GM12878 (cell line): ENCODE measurements at regions not wholly inside any gene's neighbourhood (a gene's known extent, or its start where the extent isn't known, plus 50 kb on each side); places are given as distances from the start of the nearest gene placed in this dataset.

Experiments used
- ATAC-seq: fragments of 200-7000 bp; cut with Tn5 transposase; 3 replicates; pipeline ENCODE4 v1.9.1; 2020; ENCODE audit warnings: mild to moderate bottlenecking, moderate library complexity
- BruUV-seq: library from RNA; stranded (reverse); fragments of 400-500 nt; replicated peaks from 2 replicates; lab custom pipeline; 2021; lab: Mats Ljungman, UMichigan
- CTCF ChIA-PET: fragments of 300-600 bp; sonication (Branson Sonifier 250); formaldehyde crosslinking; extraction: SDS; loops from one replicate; lab custom pipeline; 2021; ENCODE audit warnings: inconsistent platforms; lab: Yijun Ruan, JAX
- POLR2A ChIA-PET: fragments of 350-600 bp; formaldehyde crosslinking; extraction: SDS; loops from one replicate; lab custom pipeline; 2021; ENCODE audit warnings: inconsistent platforms; lab: Charles Lee
- RAD21 ChIA-PET: fragments of 300-600 bp; sonication (Branson Sonifier 250); formaldehyde crosslinking; loops from one replicate; lab custom pipeline; 2023; ENCODE audit warnings: antibody characterized with exemption; ENCODE audit not compliant: unreplicated experiment; lab: Charles Lee
- SMC1A ChIA-PET: fragments of 300-600 bp; sonication (Branson Sonifier 250); formaldehyde crosslinking; loops from one replicate; lab custom pipeline; 2023; ENCODE audit not compliant: unreplicated experiment, uncharacterized antibody; lab: Charles Lee
- DNase-seq: peaks from one replicate; pipeline ENCODE4 v3.0.0-alpha.2; 2011; ENCODE audit warnings: low read depth, low spot score
- FAIRE-seq: peaks from 3 replicates; lab custom pipeline; 2011; peaks lifted over from hg19 to GRCh38; lab: Jason Lieb, UNC
- H2AFZ ChIP-seq: 2 replicates; pipeline ENCODE4 v1.6.0; 2011; ENCODE audit warnings: low read depth, low read length, control low read depth; ENCODE audit not compliant: control insufficient read depth
- H3K27ac ChIP-seq: 2 replicates; pipeline ENCODE4 v1.5.1; 2011; ENCODE audit warnings: control low read depth; ENCODE audit not compliant: control insufficient read depth, insufficient read depth
- H3K27me3 ChIP-seq, 2 experiments: replicated peaks in 1 of 2; 2 replicates each; pipeline versions ENCODE4 v1.6.0 to v1.6.1; 2011; ENCODE audit warnings: low read length in 1 of 2; ENCODE audit not compliant: control insufficient read depth in 2 of 2, insufficient read depth in 2 of 2
- H3K36me3 ChIP-seq, 2 experiments: 2 replicates each; pipeline ENCODE4 v1.5.1; 2011; ENCODE audit warnings: low read length in 1 of 2; ENCODE audit not compliant: control insufficient read depth in 2 of 2, insufficient read depth in 2 of 2
- H3K4me1 ChIP-seq: 2 replicates; pipeline ENCODE4 v1.6.1; 2011; ENCODE audit warnings: mild to moderate bottlenecking, low read length, moderate library complexity, mixed read lengths; ENCODE audit not compliant: control insufficient read depth, insufficient read depth
- H3K4me2 ChIP-seq: 2 replicates; pipeline ENCODE4 v1.6.0; 2011; ENCODE audit warnings: control low read depth; ENCODE audit not compliant: control insufficient read depth, insufficient read depth
- H3K4me3 ChIP-seq: fragments of 200-600 bp; sonication (generic); 2 replicates; pipeline ENCODE4 v1.5.1; 2016
- H3K79me2 ChIP-seq: 2 replicates; pipeline ENCODE4 v1.6.0; 2011; ENCODE audit warnings: low read length; ENCODE audit not compliant: control insufficient read depth, insufficient read depth
- H3K9ac ChIP-seq: 2 replicates; pipeline ENCODE4 v1.8.0; 2011; ENCODE audit warnings: low read length, control low read depth, mixed read lengths; ENCODE audit not compliant: control insufficient read depth, insufficient read depth
- H3K9me3 ChIP-seq: replicated peaks from 3 replicates; pipeline ENCODE4 v1.5.1; 2011; ENCODE audit warnings: mild to moderate bottlenecking, low read length; ENCODE audit not compliant: control insufficient read depth, insufficient read depth
- H4K20me1 ChIP-seq: 2 replicates; pipeline ENCODE4 v1.6.0; 2011; ENCODE audit not compliant: control insufficient read depth, insufficient read depth
- ASH2L ChIP-seq: fragments of 300-600, 200-600 bp; sonication (generic); IDR thresholded peaks from 2 replicates; pipeline ENCODE4 v1.6.1; 2017; ENCODE audit warnings: low read depth, mild to moderate bottlenecking, borderline replicate concordance
- CEBPB ChIP-seq, 2 experiments: fragments of 150-350 bp in 1 of 2; IDR thresholded peaks; 2 replicates each; pipeline ENCODE4 v1.6.1; 2012 to 2014; ENCODE audit warnings: low read depth in 2 of 2, low read length in 2 of 2, borderline replicate concordance in 1 of 2, inconsistent platforms in 1 of 2
- CHD2 ChIP-seq: IDR thresholded peaks from 2 replicates; pipeline ENCODE4 v1.6.1; 2011; ENCODE audit warnings: low read depth, low read length, improper control_type of control experiment, borderline replicate concordance
- FOS ChIP-seq: IDR thresholded peaks from 3 replicates; pipeline ENCODE4 v1.6.1; 2011; ENCODE audit warnings: borderline replicate concordance; ENCODE audit not compliant: insufficient read length; ENCODE audit errors: extremely low read depth
- GABPA ChIP-seq: IDR thresholded peaks from 2 replicates; pipeline ENCODE4 v1.6.1; 2014; ENCODE audit warnings: antibody characterized with exemption, low read depth, mild to moderate bottlenecking, inconsistent platforms
- HCFC1 ChIP-seq: fragments of 150-350 bp; IDR thresholded peaks from 2 replicates; pipeline ENCODE4 v1.6.1; 2014; ENCODE audit warnings: low read length
- HDGF ChIP-seq: fragments of 450-650 bp; IDR thresholded peaks from 2 replicates; pipeline ENCODE4 v1.6.1; 2016; ENCODE audit warnings: antibody characterized with exemption
- KLF5 ChIP-seq: fragments of 450-650 bp; IDR thresholded peaks from 2 replicates; pipeline ENCODE4 v1.6.1; 2014; ENCODE audit warnings: mild to moderate bottlenecking; ENCODE audit not compliant: partially characterized antibody
- MXI1 ChIP-seq: fragments of 150-350 bp; IDR thresholded peaks from 2 replicates; pipeline ENCODE4 v1.6.1; 2011; ENCODE audit warnings: low read depth, mild to moderate bottlenecking, inconsistent platforms, low read length, improper control_type of control experiment
- NRF1 ChIP-seq: conservative IDR thresholded peaks from 2 replicates; pipeline ENCODE4 v1.6.1; 2011; ENCODE audit warnings: mild to moderate bottlenecking, low read depth, low read length, improper control_type of control experiment
- YBX1 ChIP-seq: fragments of 450-650 bp; IDR thresholded peaks from 2 replicates; pipeline ENCODE4 v1.6.1; 2016; ENCODE audit warnings: antibody characterized with exemption
- ZNF207 ChIP-seq: fragments of 450-650 bp; IDR thresholded peaks from 2 replicates; pipeline ENCODE4 v1.6.1; 2014; ENCODE audit warnings: antibody characterized with exemption, mild to moderate bottlenecking, borderline replicate concordance
- WGBS: methylation state at CpG from one replicate; pipeline ENCODE4 v1.1.6; 2016; ENCODE audit warnings: low lambda C conversion rate; ENCODE audit not compliant: insufficient replicate concordance, insufficient coverage; ENCODE audit errors: missing lambda C conversion rate; 5-methylcytosine and 5-hydroxymethylcytosine counted together
- in situ Hi-C: fragments of 300-500 bp; cut with MboI; formaldehyde crosslinking; loops from 9 replicates; pipeline ENCODE4 v1.14.3; 2018; ENCODE audit warnings: mixed read lengths
- intact Hi-C: fragments of 100-400 bp; cut with micrococcal nuclease; formaldehyde crosslinking; loops from one replicate; pipeline ENCODE4 v1.14.2; 2022; ENCODE audit not compliant: unreplicated experiment

DNA sequence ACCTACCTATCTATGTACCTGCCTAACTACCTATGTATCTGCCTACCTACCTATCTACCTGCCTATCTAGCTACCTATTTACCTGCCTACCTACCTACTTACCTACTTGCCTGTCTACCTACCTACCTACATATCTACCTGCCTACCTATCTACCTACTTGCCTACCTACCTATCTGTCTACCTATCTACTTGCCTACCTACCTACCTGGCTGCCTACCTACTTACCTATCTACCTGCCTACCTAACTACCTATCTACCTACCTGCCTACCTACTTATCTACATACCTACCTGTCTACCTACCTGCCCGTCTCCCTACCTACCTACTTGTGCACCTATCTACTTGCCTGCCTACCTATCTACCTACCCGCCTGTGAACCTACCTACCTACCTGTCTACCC lies 68.7 kb upstream of the NPTX2 start:
- H4K20me1 ChIP-seq = no peaks in the 10 kb centered on the region
- no TSS peak for BruUV-seq
- CTCF ChIA-PET = no interaction called here
- H3K4me3 ChIP-seq = no peak overlapping the region
- DNase-seq (no peak), ATAC-seq (no peak), FAIRE-seq (no peak)
- no peaks in the 10 kb centered on the region for H3K4me1 ChIP-seq
- H3K79me2 ChIP-seq = no peaks in the 10 kb centered on the region
- H3K9me3 ChIP-seq = no peaks in the 10 kb centered on the region; the same call in 2 of the 3 replicates
- no peak overlapping the region for H3K27ac ChIP-seq
- SMC1A ChIA-PET = no interaction called here
- TF ChIP-seq CHD2 (no peak), ZNF207 (no peak), CEBPB (IDR thresholded peaks at IDR 0.05; ENCODE audit: borderline replicate concordance in 1 of 2, low read depth in 2 of 2, low read length in 2 of 2) (no peak)
- no peak overlapping the region for H3K9ac ChIP-seq
- no peak overlapping the region for H2AFZ ChIP-seq
- RAD21 ChIA-PET = no interaction called here
- 45% methylated on average over 2 of the region's 2 CpGs for WGBS
- no peak overlapping the region for H3K4me2 ChIP-seq
- no peaks in the 10 kb centered on the region for H3K36me3 ChIP-seq
- H3K27me3 ChIP-seq = no peaks in the 10 kb centered on the region
- POLR2A ChIA-PET = no interaction called here
- intact Hi-C loops (no loop called here), in situ Hi-C loops (no loop called here)

DNA sequence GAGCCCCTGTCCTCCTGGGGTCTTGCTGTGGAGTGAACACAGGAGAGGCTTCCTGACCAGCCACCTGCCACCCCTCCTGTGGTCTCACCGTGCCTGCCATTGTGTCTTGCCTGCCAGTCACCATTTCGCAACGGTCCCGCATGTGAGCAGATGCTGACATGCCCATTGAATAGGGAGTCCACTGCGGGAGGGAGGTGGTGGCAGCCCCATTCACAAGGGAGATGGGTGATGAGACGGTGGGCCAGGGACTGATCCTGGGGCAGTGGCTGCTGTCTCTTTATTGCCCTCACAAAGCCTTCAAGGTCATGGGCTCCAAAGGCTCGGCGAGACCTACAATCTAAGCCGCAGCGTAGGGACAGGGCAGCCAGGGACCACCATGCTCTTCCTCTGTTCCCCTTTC lies 76.0 kb upstream of the NPTX2 start:
- no peak for TF ChIP-seq NRF1
- TF ChIP-seq HCFC1 = no peak
- TF ChIP-seq KLF5 = no peak
- TF ChIP-seq GABPA = no peak
- TF ChIP-seq ASH2L = no peak
- no peak for TF ChIP-seq FOS
- TF ChIP-seq MXI1 = no peak
- TF ChIP-seq HDGF = no peak
- no peak for TF ChIP-seq YBX1
- Histone ChIP-seq H3K9me3 (no peaks in the 10 kb centered on the region), H3K36me3 (no peaks in the 10 kb centered on the region), H4K20me1 (no peaks in the 10 kb centered on the region), H3K9ac (no peak overlapping the region), H3K4me2 (no peak overlapping the region), H2AFZ (no peak overlapping the region), H3K4me3 (no peak overlapping the region), H3K27ac (no peak overlapping the region), H3K79me2 (no peaks in the 10 kb centered on the region), H3K27me3 (no peaks in the 10 kb centered on the region), H3K4me1 (no peaks in the 10 kb centered on the region)
- in situ Hi-C loops (no loop called here), intact Hi-C loops (no loop called here)
- 19% methylated on average over 10 of the region's 10 CpGs for WGBS
- SMC1A ChIA-PET = no interaction called here
- ATAC-seq (no peak), FAIRE-seq (no peak), DNase-seq (no peak)
- CTCF ChIA-PET = no interaction called here
- BruUV-seq = no TSS peak
- POLR2A ChIA-PET = no interaction called here
- RAD21 ChIA-PET = no interaction called here
